WTC11 (cell line): ENCODE measurements at regions not wholly inside any gene's neighbourhood (a gene's known extent, or its start where the extent isn't known, plus 50 kb on each side); places are given as distances from the start of the nearest gene placed in this dataset.
A peak's percentile ranks its signal among the peaks of the same experiment; 100 is the strongest.

Source experiments
- ATAC-seq: fragments of 200-7000 bp; cut with Tn5 transposase; 2 replicates; pipeline ENCODE4 v1.10.0; 2021; ENCODE audit warnings: mild to moderate bottlenecking, moderate library complexity
- CTCF ChIA-PET: fragments of 300-600 bp; sonication (Branson Sonifier 250); formaldehyde crosslinking; loops from one replicate; lab custom pipeline; 2021; ENCODE audit warnings: antibody characterized with exemption; lab: Charles Lee
- POLR2A ChIA-PET: fragments of 350-600 bp; sonication (Branson Sonifier 250); formaldehyde crosslinking; loops from one replicate; lab custom pipeline; 2021; ENCODE audit warnings: antibody characterized with exemption; lab: Charles Lee
- DNase-seq: peaks from one replicate; pipeline ENCODE4 v3.0.0; 2021; ENCODE audit warnings: low spot score
- H3K27ac Mint-ChIP-seq: 2 replicates; pipeline ENCODE4 v1.8.0; 2021; ENCODE audit warnings: mixed read lengths
- H3K27me3 Mint-ChIP-seq: 2 replicates; pipeline ENCODE4 v1.8.0; 2021; ENCODE audit warnings: low read depth, mild to moderate bottlenecking, moderate library complexity, mixed read lengths
- H3K36me3 Mint-ChIP-seq: 2 replicates; pipeline ENCODE4 v1.8.0; 2021; ENCODE audit warnings: mixed read lengths
- H3K4me1 Mint-ChIP-seq: 2 replicates; pipeline ENCODE4 v1.8.0; 2022; ENCODE audit warnings: mixed read lengths
- H3K4me3 Mint-ChIP-seq: 2 replicates; pipeline ENCODE4 v1.8.0; 2021; ENCODE audit warnings: mild to moderate bottlenecking, moderate library complexity, mixed read lengths
- H3K9me3 Mint-ChIP-seq: 2 replicates; pipeline ENCODE4 v1.8.0; 2021; ENCODE audit warnings: mixed read lengths
- CBFB ChIP-seq: sonication (generic); formaldehyde crosslinking; IDR thresholded peaks from 2 replicates; pipeline ENCODE4 v1.8.1; 2022; ENCODE audit warnings: mild to moderate bottlenecking, low read depth, missing genetic modification reagents
- CREB1 ChIP-seq: sonication (generic); formaldehyde crosslinking; IDR thresholded peaks from 2 replicates; pipeline ENCODE4 v1.8.0; 2023; ENCODE audit warnings: mild to moderate bottlenecking, missing genetic modification reagents
- ESRRA ChIP-seq: sonication (generic); formaldehyde crosslinking; IDR thresholded peaks from 2 replicates; pipeline ENCODE4 v1.8.1; 2022; ENCODE audit warnings: mild to moderate bottlenecking, missing genetic modification reagents, borderline replicate concordance
- GABPB1 ChIP-seq: sonication (generic); formaldehyde crosslinking; IDR thresholded peaks from 2 replicates; pipeline ENCODE4 v1.8.1; 2023; ENCODE audit warnings: mild to moderate bottlenecking, missing genetic modification reagents
- NFATC4 ChIP-seq: fragments of 250-450 bp; sonication (Bioruptor Pico); IDR thresholded peaks from 2 replicates; pipeline ENCODE4 v1.9.0; 2021; ENCODE audit warnings: mild to moderate bottlenecking
- NFYB ChIP-seq: sonication (generic); formaldehyde crosslinking; conservative IDR thresholded peaks from 2 replicates; pipeline ENCODE4 v1.8.0; 2022; ENCODE audit warnings: low read depth, missing genetic modification reagents
- RORB ChIP-seq: fragments of 250-450 bp; sonication (Bioruptor Pico); IDR thresholded peaks from 2 replicates; pipeline ENCODE4 v1.9.0; 2021; ENCODE audit warnings: mild to moderate bottlenecking
- TF ChIP-seq, protein P1 (sequence below): sonication (generic); formaldehyde crosslinking; IDR thresholded peaks from 2 replicates; pipeline ENCODE4 v1.8.1; 2022; ENCODE audit warnings: missing genetic modification reagents, borderline replicate concordance
- TF ChIP-seq, protein P2 (sequence below): sonication (generic); formaldehyde crosslinking; IDR thresholded peaks from 2 replicates; pipeline ENCODE4 v1.8.0; 2022; ENCODE audit warnings: mild to moderate bottlenecking, missing genetic modification reagents
- TF ChIP-seq, protein P3 (sequence below): sonication (generic); formaldehyde crosslinking; IDR thresholded peaks from 2 replicates; pipeline ENCODE4 v1.8.1; 2022; ENCODE audit warnings: low read depth, missing genetic modification reagents, borderline replicate concordance
- TF ChIP-seq, protein P4 (sequence below): sonication (generic); formaldehyde crosslinking; IDR thresholded peaks from 2 replicates; pipeline ENCODE4 v1.8.1; 2022; ENCODE audit warnings: mild to moderate bottlenecking, moderate library complexity, missing genetic modification reagents
- TF ChIP-seq, protein P5 (sequence below): fragments of 250-450 bp; sonication (Bioruptor Pico); IDR thresholded peaks from 2 replicates; pipeline ENCODE4 v1.9.0; 2021; ENCODE audit warnings: mild to moderate bottlenecking, borderline replicate concordance
- TF ChIP-seq, protein P6 (sequence below): sonication (generic); formaldehyde crosslinking; IDR thresholded peaks from 2 replicates; pipeline ENCODE4 v1.8.0; 2022; ENCODE audit warnings: mild to moderate bottlenecking, missing genetic modification reagents
- TF ChIP-seq, protein P7 (sequence below): sonication (generic); formaldehyde crosslinking; IDR thresholded peaks from 2 replicates; pipeline ENCODE4 v1.8.0; 2022; ENCODE audit warnings: mild to moderate bottlenecking, missing genetic modification reagents
- TF ChIP-seq, protein P8 (sequence below): sonication (generic); formaldehyde crosslinking; conservative IDR thresholded peaks from 2 replicates; pipeline ENCODE4 v1.8.1; 2023; ENCODE audit warnings: mild to moderate bottlenecking, low read depth, missing genetic modification reagents, moderate library complexity
- TF ChIP-seq, protein P9 (sequence below): fragments of 250-450 bp; sonication (Bioruptor Pico); IDR thresholded peaks from 2 replicates; pipeline ENCODE4 v2.1.2; 2022; ENCODE audit warnings: mild to moderate bottlenecking, moderate library complexity

DNA sequence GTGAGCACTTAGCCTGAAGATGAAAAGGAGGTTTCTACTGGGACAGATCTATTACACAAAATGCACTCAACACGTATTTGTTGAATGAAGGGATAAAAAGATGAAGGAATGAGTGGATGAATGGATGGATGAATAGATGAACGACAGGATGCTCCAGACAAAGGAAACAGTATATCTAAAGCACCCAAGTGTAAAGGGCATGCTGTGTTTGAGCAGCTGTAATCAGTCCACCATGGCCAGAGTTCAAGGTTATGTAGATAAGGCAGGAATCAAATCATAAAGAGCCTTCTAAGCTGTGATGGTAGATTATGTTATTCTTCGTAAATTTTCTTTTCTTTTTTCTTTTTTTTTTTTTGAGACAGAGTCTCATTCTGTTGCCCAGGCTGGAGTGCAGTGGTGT is 194.4 kb upstream of the FOXN2 start (continued):
- no peak for TF ChIP-seq ESRRA
- TF ChIP-seq, all 79 proteins: peak for 0

DNA sequence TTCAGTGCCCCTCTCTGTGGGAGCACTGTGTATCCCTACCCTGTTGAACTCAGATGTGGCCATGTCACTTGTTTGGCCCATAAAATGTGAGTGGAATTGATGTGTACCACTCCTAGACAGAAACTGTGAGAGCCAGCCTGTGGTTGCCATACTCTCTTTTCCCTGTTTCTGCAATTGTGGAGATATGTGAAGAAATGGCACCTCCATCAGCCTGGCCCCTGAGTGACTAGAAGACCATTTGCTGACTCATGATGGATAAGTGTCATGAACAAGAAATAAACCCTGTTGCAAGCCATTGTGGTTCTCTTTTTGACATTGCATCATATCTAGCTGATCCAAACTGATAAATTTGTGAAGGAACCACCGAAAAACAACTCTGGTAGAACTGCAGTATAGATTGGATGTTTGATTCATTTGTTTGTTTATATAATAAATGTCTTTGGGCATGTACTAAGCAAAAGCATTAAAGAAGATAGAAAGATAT is 193.7 kb upstream of the FOXN2 start:
- H3K9me3 Mint-ChIP-seq: peaks cover 6% of the 10 kb centered on the region; the same call in 1 of the 2 replicates
- no peaks in the 10 kb centered on the region for H3K27me3 Mint-ChIP-seq
- H3K4me3 Mint-ChIP-seq: no peak overlapping the region
- H3K4me1 Mint-ChIP-seq: peaks cover 2% of the 10 kb centered on the region; the same call in 1 of the 2 replicates
- CTCF ChIA-PET: no interaction called here
- TF ChIP-seq, protein P1, sequence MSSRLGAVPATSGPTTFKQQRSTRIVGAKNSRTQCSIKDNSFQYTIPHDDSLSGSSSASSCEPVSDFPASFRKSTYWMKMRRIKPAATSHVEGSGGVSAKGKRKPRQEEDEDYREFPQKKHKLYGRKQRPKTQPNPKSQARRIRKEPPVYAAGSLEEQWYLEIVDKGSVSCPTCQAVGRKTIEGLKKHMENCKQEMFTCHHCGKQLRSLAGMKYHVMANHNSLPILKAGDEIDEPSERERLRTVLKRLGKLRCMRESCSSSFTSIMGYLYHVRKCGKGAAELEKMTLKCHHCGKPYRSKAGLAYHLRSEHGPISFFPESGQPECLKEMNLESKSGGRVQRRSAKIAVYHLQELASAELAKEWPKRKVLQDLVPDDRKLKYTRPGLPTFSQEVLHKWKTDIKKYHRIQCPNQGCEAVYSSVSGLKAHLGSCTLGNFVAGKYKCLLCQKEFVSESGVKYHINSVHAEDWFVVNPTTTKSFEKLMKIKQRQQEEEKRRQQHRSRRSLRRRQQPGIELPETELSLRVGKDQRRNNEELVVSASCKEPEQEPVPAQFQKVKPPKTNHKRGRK: no peak
- TF ChIP-seq GABPB1 (CRISPR knock-in tag): peak; percentile 60; the same call in 1 of the 2 replicates
- TF ChIP-seq, all 79 proteins: peak for 1
- DNase-seq (no peak), ATAC-seq (no peak)
- Mint-ChIP-seq H3K27ac (no peak overlapping the region), H3K36me3 (no peaks in the 10 kb centered on the region)
- POLR2A ChIA-PET: no interaction called here

DNA sequence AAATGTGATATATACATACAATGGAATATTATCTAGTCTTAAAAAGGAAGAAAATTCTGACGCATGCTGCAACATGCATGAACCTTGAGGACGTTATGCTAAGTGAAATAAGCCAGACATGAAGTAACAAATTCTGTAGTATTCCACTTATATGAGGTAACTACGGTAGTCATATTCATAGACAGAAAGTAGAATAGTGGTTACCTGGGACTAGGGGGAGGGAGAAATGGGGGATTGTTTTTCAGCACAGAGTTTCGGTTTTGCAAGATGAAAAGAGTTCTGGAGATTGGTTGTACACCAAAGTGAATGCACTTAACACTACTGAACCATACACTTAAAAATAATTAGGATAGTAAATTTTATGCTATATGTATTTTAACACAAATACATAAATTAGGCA is 192.3 kb upstream of the FOXN2 start:
- no peak overlapping the region for H3K4me3 Mint-ChIP-seq
- DNase-seq (no peak), ATAC-seq (no peak)
- peaks cover 6% of the 10 kb centered on the region; the same call in 1 of the 2 replicates for H3K9me3 Mint-ChIP-seq
- no peaks in the 10 kb centered on the region for H3K27me3 Mint-ChIP-seq
- no peak overlapping the region for H3K27ac Mint-ChIP-seq
- H3K36me3 Mint-ChIP-seq: no peaks in the 10 kb centered on the region
- POLR2A ChIA-PET: no interaction called here
- peaks cover 2% of the 10 kb centered on the region; the same call in 1 of the 2 replicates for H3K4me1 Mint-ChIP-seq
- CTCF ChIA-PET: no interaction called here
- TF ChIP-seq RORB (no peak), CBFB (CRISPR knock-in tag) (no peak), NFATC4 (CRISPR knock-in tag) (no peak), GABPB1 (CRISPR knock-in tag) (no peak), CREB1 (no peak), NFYB (CRISPR knock-in tag) (no peak)
- TF ChIP-seq, protein P2, sequence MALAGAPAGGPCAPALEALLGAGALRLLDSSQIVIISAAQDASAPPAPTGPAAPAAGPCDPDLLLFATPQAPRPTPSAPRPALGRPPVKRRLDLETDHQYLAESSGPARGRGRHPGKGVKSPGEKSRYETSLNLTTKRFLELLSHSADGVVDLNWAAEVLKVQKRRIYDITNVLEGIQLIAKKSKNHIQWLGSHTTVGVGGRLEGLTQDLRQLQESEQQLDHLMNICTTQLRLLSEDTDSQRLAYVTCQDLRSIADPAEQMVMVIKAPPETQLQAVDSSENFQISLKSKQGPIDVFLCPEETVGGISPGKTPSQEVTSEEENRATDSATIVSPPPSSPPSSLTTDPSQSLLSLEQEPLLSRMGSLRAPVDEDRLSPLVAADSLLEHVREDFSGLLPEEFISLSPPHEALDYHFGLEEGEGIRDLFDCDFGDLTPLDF (CRISPR knock-in tag): no peak
- TF ChIP-seq, protein P3, sequence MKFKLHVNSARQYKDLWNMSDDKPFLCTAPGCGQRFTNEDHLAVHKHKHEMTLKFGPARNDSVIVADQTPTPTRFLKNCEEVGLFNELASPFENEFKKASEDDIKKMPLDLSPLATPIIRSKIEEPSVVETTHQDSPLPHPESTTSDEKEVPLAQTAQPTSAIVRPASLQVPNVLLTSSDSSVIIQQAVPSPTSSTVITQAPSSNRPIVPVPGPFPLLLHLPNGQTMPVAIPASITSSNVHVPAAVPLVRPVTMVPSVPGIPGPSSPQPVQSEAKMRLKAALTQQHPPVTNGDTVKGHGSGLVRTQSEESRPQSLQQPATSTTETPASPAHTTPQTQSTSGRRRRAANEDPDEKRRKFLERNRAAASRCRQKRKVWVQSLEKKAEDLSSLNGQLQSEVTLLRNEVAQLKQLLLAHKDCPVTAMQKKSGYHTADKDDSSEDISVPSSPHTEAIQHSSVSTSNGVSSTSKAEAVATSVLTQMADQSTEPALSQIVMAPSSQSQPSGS (CRISPR knock-in tag): no peak
- TF ChIP-seq, protein P4, sequence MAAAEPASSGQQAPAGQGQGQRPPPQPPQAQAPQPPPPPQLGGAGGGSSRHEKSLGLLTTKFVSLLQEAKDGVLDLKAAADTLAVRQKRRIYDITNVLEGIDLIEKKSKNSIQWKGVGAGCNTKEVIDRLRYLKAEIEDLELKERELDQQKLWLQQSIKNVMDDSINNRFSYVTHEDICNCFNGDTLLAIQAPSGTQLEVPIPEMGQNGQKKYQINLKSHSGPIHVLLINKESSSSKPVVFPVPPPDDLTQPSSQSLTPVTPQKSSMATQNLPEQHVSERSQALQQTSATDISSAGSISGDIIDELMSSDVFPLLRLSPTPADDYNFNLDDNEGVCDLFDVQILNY (CRISPR knock-in tag): no peak
- TF ChIP-seq, protein P5, sequence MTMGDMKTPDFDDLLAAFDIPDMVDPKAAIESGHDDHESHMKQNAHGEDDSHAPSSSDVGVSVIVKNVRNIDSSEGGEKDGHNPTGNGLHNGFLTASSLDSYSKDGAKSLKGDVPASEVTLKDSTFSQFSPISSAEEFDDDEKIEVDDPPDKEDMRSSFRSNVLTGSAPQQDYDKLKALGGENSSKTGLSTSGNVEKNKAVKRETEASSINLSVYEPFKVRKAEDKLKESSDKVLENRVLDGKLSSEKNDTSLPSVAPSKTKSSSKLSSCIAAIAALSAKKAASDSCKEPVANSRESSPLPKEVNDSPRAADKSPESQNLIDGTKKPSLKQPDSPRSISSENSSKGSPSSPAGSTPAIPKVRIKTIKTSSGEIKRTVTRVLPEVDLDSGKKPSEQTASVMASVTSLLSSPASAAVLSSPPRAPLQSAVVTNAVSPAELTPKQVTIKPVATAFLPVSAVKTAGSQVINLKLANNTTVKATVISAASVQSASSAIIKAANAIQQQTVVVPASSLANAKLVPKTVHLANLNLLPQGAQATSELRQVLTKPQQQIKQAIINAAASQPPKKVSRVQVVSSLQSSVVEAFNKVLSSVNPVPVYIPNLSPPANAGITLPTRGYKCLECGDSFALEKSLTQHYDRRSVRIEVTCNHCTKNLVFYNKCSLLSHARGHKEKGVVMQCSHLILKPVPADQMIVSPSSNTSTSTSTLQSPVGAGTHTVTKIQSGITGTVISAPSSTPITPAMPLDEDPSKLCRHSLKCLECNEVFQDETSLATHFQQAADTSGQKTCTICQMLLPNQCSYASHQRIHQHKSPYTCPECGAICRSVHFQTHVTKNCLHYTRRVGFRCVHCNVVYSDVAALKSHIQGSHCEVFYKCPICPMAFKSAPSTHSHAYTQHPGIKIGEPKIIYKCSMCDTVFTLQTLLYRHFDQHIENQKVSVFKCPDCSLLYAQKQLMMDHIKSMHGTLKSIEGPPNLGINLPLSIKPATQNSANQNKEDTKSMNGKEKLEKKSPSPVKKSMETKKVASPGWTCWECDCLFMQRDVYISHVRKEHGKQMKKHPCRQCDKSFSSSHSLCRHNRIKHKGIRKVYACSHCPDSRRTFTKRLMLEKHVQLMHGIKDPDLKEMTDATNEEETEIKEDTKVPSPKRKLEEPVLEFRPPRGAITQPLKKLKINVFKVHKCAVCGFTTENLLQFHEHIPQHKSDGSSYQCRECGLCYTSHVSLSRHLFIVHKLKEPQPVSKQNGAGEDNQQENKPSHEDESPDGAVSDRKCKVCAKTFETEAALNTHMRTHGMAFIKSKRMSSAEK (CRISPR knock-in tag): no peak
- TF ChIP-seq, protein P6, sequence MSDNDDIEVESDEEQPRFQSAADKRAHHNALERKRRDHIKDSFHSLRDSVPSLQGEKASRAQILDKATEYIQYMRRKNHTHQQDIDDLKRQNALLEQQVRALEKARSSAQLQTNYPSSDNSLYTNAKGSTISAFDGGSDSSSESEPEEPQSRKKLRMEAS (CRISPR knock-in tag): no peak
- TF ChIP-seq, protein P7, sequence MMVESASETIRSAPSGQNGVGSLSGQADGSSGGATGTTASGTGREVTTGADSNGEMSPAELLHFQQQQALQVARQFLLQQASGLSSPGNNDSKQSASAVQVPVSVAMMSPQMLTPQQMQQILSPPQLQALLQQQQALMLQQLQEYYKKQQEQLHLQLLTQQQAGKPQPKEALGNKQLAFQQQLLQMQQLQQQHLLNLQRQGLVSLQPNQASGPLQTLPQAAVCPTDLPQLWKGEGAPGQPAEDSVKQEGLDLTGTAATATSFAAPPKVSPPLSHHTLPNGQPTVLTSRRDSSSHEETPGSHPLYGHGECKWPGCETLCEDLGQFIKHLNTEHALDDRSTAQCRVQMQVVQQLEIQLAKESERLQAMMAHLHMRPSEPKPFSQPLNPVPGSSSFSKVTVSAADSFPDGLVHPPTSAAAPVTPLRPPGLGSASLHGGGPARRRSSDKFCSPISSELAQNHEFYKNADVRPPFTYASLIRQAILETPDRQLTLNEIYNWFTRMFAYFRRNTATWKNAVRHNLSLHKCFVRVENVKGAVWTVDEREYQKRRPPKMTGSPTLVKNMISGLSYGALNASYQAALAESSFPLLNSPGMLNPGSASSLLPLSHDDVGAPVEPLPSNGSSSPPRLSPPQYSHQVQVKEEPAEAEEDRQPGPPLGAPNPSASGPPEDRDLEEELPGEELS (CRISPR knock-in tag): no peak
- TF ChIP-seq, protein P8, sequence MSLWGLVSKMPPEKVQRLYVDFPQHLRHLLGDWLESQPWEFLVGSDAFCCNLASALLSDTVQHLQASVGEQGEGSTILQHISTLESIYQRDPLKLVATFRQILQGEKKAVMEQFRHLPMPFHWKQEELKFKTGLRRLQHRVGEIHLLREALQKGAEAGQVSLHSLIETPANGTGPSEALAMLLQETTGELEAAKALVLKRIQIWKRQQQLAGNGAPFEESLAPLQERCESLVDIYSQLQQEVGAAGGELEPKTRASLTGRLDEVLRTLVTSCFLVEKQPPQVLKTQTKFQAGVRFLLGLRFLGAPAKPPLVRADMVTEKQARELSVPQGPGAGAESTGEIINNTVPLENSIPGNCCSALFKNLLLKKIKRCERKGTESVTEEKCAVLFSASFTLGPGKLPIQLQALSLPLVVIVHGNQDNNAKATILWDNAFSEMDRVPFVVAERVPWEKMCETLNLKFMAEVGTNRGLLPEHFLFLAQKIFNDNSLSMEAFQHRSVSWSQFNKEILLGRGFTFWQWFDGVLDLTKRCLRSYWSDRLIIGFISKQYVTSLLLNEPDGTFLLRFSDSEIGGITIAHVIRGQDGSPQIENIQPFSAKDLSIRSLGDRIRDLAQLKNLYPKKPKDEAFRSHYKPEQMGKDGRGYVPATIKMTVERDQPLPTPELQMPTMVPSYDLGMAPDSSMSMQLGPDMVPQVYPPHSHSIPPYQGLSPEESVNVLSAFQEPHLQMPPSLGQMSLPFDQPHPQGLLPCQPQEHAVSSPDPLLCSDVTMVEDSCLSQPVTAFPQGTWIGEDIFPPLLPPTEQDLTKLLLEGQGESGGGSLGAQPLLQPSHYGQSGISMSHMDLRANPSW (CRISPR knock-in tag): no peak
- TF ChIP-seq, protein P9, sequence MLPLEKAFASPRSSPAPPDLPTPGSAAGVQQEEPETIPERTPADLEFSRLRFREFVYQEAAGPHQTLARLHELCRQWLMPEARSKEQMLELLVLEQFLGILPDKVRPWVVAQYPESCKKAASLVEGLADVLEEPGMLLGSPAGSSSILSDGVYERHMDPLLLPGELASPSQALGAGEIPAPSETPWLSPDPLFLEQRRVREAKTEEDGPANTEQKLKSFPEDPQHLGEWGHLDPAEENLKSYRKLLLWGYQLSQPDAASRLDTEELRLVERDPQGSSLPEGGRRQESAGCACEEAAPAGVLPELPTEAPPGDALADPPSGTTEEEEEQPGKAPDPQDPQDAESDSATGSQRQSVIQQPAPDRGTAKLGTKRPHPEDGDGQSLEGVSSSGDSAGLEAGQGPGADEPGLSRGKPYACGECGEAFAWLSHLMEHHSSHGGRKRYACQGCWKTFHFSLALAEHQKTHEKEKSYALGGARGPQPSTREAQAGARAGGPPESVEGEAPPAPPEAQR: no peak
